Endodermal cell (in vitro differentiated cells): ENCODE measurements at regions not wholly inside any gene's neighbourhood (a gene's known extent, or its start where the extent isn't known, plus 50 kb on each side); places are given as distances from the start of the nearest gene placed in this dataset.

Source experiments
- DNase-seq: peaks from one replicate; pipeline ENCODE4 v3.0.0-alpha.2; 2017
- H3K27ac ChIP-seq: 2 replicates; pipeline ENCODE4 v1.5.1; 2013; ENCODE audit warnings: mild to moderate bottlenecking, low read depth, low read length, moderate library complexity
- H3K27me3 ChIP-seq: 2 replicates; pipeline ENCODE4 v1.6.1; 2013; ENCODE audit warnings: mild to moderate bottlenecking, low read length, moderate library complexity; ENCODE audit not compliant: insufficient read depth, control insufficient read depth, poor library complexity, severe bottlenecking
- H3K36me3 ChIP-seq: 2 replicates; pipeline ENCODE4 v1.7.0; 2013; ENCODE audit warnings: mild to moderate bottlenecking, low read length, moderate library complexity; ENCODE audit not compliant: control insufficient read depth, insufficient read depth
- H3K4me1 ChIP-seq: one replicate; pipeline ENCODE4 v1.7.0; 2013; ENCODE audit warnings: low read length; ENCODE audit not compliant: control insufficient read depth, insufficient read depth
- H3K4me3 ChIP-seq: 2 replicates; pipeline ENCODE4 v1.5.1; 2013; ENCODE audit warnings: mild to moderate bottlenecking, low read length, moderate library complexity
- H3K9ac ChIP-seq: 2 replicates; pipeline ENCODE4 v1.6.1; 2013; ENCODE audit warnings: mild to moderate bottlenecking, low read length, moderate library complexity; ENCODE audit not compliant: poor library complexity, severe bottlenecking; ENCODE audit errors: extremely low read depth
- H3K9me3 ChIP-seq: 2 replicates; pipeline ENCODE4 v1.6.1; 2013; ENCODE audit warnings: mild to moderate bottlenecking, low read length, moderate library complexity; ENCODE audit not compliant: control insufficient read depth
- H3K27ac Mint-ChIP-seq: 2 replicates; pipeline ENCODE4 v1.8.0; 2020; ENCODE audit warnings: mixed read lengths
- H3K27me3 Mint-ChIP-seq: 2 replicates; pipeline ENCODE4 v1.8.0; 2021; ENCODE audit warnings: mild to moderate bottlenecking, mixed read lengths; ENCODE audit not compliant: insufficient read depth
- H3K36me3 Mint-ChIP-seq: 2 replicates; pipeline ENCODE4 v1.8.0; 2020; ENCODE audit warnings: low read depth, mixed read lengths
- H3K4me1 Mint-ChIP-seq: 2 replicates; pipeline ENCODE4 v1.8.0; 2020; ENCODE audit warnings: mixed read lengths
- H3K4me3 Mint-ChIP-seq: 2 replicates; pipeline ENCODE4 v1.8.0; 2020; ENCODE audit warnings: mild to moderate bottlenecking, moderate library complexity, mixed read lengths
- H3K9me3 Mint-ChIP-seq: 2 replicates; pipeline ENCODE4 v1.8.0; 2020; ENCODE audit warnings: mild to moderate bottlenecking, mixed read lengths
- WGBS, 2 experiments: methylation state at CpG; one replicate each; pipeline versions ENCODE4 v1.1.5 to v1.1.7; 2013; ENCODE audit warnings: missing lambda C conversion rate in 2 of 2, mixed read lengths in 1 of 2; ENCODE audit not compliant: insufficient coverage in 1 of 2, insufficient read length in 1 of 2; 5-methylcytosine and 5-hydroxymethylcytosine counted together
- TF ChIP-seq, protein P1 (sequence below): fragments of 200-600 bp; sonication (generic); conservative IDR thresholded peaks from 2 replicates; pipeline ENCODE4 v1.5.0; 2021; ENCODE audit warnings: antibody characterized with exemption, mild to moderate bottlenecking

- Histone ChIP-seq H3K27me3 (no peaks in the 10 kb centered on the region), H3K9ac (no peak overlapping the region), H3K4me1 (no peaks in the 10 kb centered on the region), H3K27ac (no peak overlapping the region), H3K36me3 (no peaks in the 10 kb centered on the region), H3K9me3 (no peaks in the 10 kb centered on the region), H3K4me3 (no peak overlapping the region)
- no peak overlapping the region for H3K27ac Mint-ChIP-seq
- no peaks in the 10 kb centered on the region for H3K36me3 Mint-ChIP-seq
- H3K4me1 Mint-ChIP-seq: no peaks in the 10 kb centered on the region
- H3K9me3 Mint-ChIP-seq: peaks cover 19% of the 10 kb centered on the region
- no peak overlapping the region for H3K4me3 Mint-ChIP-seq
- H3K27me3 Mint-ChIP-seq: no peaks in the 10 kb centered on the region
- WGBS, 2 experiments: 81 to 97% methylated on average over 4 to 5 of the region's 5 CpGs
- no peak for DNase-seq
- TF ChIP-seq, protein P1, sequence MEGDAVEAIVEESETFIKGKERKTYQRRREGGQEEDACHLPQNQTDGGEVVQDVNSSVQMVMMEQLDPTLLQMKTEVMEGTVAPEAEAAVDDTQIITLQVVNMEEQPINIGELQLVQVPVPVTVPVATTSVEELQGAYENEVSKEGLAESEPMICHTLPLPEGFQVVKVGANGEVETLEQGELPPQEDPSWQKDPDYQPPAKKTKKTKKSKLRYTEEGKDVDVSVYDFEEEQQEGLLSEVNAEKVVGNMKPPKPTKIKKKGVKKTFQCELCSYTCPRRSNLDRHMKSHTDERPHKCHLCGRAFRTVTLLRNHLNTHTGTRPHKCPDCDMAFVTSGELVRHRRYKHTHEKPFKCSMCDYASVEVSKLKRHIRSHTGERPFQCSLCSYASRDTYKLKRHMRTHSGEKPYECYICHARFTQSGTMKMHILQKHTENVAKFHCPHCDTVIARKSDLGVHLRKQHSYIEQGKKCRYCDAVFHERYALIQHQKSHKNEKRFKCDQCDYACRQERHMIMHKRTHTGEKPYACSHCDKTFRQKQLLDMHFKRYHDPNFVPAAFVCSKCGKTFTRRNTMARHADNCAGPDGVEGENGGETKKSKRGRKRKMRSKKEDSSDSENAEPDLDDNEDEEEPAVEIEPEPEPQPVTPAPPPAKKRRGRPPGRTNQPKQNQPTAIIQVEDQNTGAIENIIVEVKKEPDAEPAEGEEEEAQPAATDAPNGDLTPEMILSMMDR: no peak
Observed at GRCh38 chr9:105930011-105930627, 235.8 kb downstream of the TMEM38B start.

DNA sequence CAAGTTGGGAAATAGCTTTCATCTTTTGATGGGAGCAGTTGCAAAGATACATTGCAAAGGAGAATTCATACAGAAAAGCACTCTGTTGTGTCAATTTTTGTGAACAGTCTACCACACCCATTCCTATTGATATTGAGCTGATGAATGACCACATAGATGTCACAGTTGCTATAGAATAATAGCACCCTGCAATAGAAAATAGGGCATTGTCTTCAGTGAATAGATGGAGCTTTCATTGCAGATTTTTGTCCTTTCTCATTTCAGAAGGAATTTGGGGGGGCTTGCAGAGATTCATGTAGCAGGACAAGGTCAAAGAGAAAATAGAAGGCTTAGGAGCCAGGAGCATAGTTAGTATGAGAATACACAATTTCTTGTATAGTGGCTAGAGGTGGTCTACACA lies 237.9 kb downstream of the TMEM38B start:
- no peak for DNase-seq
- H3K4me1 ChIP-seq: no peaks in the 10 kb centered on the region
- TF ChIP-seq, protein P1: no peak
- no peaks in the 10 kb centered on the region for H3K27me3 ChIP-seq
- no peak overlapping the region for H3K27ac Mint-ChIP-seq
- H3K4me1 Mint-ChIP-seq: no peaks in the 10 kb centered on the region
- H3K4me3 Mint-ChIP-seq: no peak overlapping the region
- H3K9me3 Mint-ChIP-seq: peaks cover 19% of the 10 kb centered on the region
- H3K36me3 Mint-ChIP-seq: no peaks in the 10 kb centered on the region
- H3K4me3 ChIP-seq: no peak overlapping the region
- no peaks in the 10 kb centered on the region for H3K9me3 ChIP-seq
- H3K36me3 ChIP-seq: no peaks in the 10 kb centered on the region
- H3K27me3 Mint-ChIP-seq: no peaks in the 10 kb centered on the region
- H3K27ac ChIP-seq: no peak overlapping the region
- H3K9ac ChIP-seq: no peak overlapping the region

DNA sequence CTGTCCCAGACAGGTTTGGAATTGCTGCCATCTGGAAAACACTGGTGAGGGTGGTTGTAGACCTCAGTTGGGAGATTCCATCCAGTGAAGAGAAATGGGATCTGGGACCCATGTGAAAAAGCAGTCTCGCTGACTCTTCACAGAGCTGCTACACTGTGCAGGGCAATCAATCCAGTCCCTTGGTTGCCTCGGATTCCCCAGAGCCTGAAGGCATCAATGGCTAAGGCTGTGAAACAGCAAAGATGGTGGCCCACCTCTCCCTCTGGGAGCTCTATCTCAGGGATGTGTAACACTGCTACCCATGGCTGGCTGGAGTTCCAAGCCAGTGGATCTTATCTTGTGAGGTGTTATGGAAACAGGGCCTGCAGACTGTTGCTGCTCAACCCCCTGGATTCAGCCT lies 256.1 kb downstream of the TMEM38B start:
- peaks cover 4% of the 10 kb centered on the region for H3K9me3 ChIP-seq
- no peaks in the 10 kb centered on the region for H3K27me3 ChIP-seq
- no peak overlapping the region for H3K27ac Mint-ChIP-seq
- H3K27ac ChIP-seq: no peak overlapping the region
- TF ChIP-seq, protein P1: no peak
- no peak for DNase-seq
- no peak overlapping the region for H3K9ac ChIP-seq
- H3K36me3 ChIP-seq: no peaks in the 10 kb centered on the region
- no peaks in the 10 kb centered on the region for H3K4me1 ChIP-seq
- H3K9me3 Mint-ChIP-seq: peaks cover 16% of the 10 kb centered on the region
- H3K36me3 Mint-ChIP-seq: no peaks in the 10 kb centered on the region
- 92 to 100% methylated on average over 2 of the region's 2 CpGs for WGBS, 2 experiments
- no peak overlapping the region for H3K4me3 Mint-ChIP-seq
- H3K4me1 Mint-ChIP-seq: peaks cover 2% of the 10 kb centered on the region
- H3K4me3 ChIP-seq: no peak overlapping the region
- no peaks in the 10 kb centered on the region for H3K27me3 Mint-ChIP-seq
